SK-N-SH (cell line): ENCODE measurements at regions not wholly inside any gene's neighbourhood (a gene's known extent, or its start where the extent isn't known, plus 50 kb on each side); places are given as distances from the start of the nearest gene placed in this dataset.

Experiments used
- CTCF ChIA-PET: fragments of 300-600, 350-600 bp; formaldehyde crosslinking; extraction: SDS; loops from one replicate; lab custom pipeline; 2021; lab: Yijun Ruan, JAX
- POLR2A ChIA-PET: fragments of 350-600 bp; sonication (Branson Sonifier 250); formaldehyde crosslinking; extraction: SDS; loops from one replicate; lab custom pipeline; 2020; ENCODE audit warnings: antibody characterized with exemption, inconsistent platforms; lab: Yijun Ruan, JAX
- DNase-seq: peaks from one replicate; pipeline ENCODE4 v3.0.0; 2012
- H2AFZ ChIP-seq: fragments of 200-600 bp; sonication (generic); 2 replicates; pipeline ENCODE4 v1.8.1; 2016; ENCODE audit warnings: antibody characterized with exemption, mild to moderate bottlenecking, low read depth
- H3F3A ChIP-seq: fragments of 200-600 bp; sonication (generic); replicated peaks from 2 replicates; pipeline ENCODE3; 2016; ENCODE audit warnings: antibody characterized with exemption, mild to moderate bottlenecking; ENCODE audit not compliant: insufficient read depth
- H3K27ac ChIP-seq, 2 experiments: fragments of 200-500 bp in 1 of 2; fragments of 200-600 bp in 1 of 2; sonication (Bioruptor generic) in 1 of 2; sonication (generic), shearing (Covaris generic) in 1 of 2; 2 replicates each; pipeline versions ENCODE4 v1.5.1 to v1.6.1; 2014 to 2016; ENCODE audit warnings: low read depth in 2 of 2, inconsistent platforms in 1 of 2, low read length in 1 of 2, mild to moderate bottlenecking in 1 of 2, mixed read lengths in 1 of 2
- H3K27me3 ChIP-seq: fragments of 200-600 bp; sonication (generic), shearing (Covaris generic); 2 replicates; pipeline ENCODE4 v1.6.1; 2016; ENCODE audit warnings: mixed run types; ENCODE audit not compliant: insufficient read depth
- H3K36me3 ChIP-seq, 2 experiments: fragments of 200-500 bp in 1 of 2; fragments of 200-600 bp in 1 of 2; sonication (Bioruptor generic) in 1 of 2; sonication (generic) in 1 of 2; replicated peaks in 1 of 2; 2 replicates each; pipeline versions ENCODE3 to v1.5.1; 2014 to 2016; ENCODE audit warnings: low read length in 1 of 2, mild to moderate bottlenecking in 1 of 2; ENCODE audit not compliant: insufficient read depth in 2 of 2, control insufficient read depth in 1 of 2
- H3K4me1 ChIP-seq, 2 experiments: fragments of 200-500 bp in 1 of 2; fragments of 200-600 bp in 1 of 2; sonication (Bioruptor generic) in 1 of 2; sonication (generic), shearing (Covaris generic) in 1 of 2; 2 replicates each; pipeline versions ENCODE4 v1.5.1 to v1.6.1; 2014 to 2016; ENCODE audit warnings: low read depth in 1 of 2, low read length in 1 of 2, mixed run types in 1 of 2; ENCODE audit not compliant: insufficient read depth in 2 of 2, control insufficient read depth in 1 of 2
- H3K4me2 ChIP-seq: fragments of 200-600 bp; sonication (generic), shearing (Covaris generic); 2 replicates; pipeline ENCODE4 v1.6.1; 2017; ENCODE audit warnings: mixed run types
- H3K4me3 ChIP-seq, 2 experiments: fragments of 200-500 bp in 1 of 2; fragments of 200-600 bp in 1 of 2; sonication (Bioruptor generic) in 1 of 2; sonication (generic), shearing (Covaris generic) in 1 of 2; 2 replicates each; pipeline versions ENCODE4 v1.5.1 to v1.8.1; 2014 to 2016; ENCODE audit warnings: low read depth in 2 of 2, inconsistent platforms in 1 of 2, low read length in 1 of 2, mild to moderate bottlenecking in 1 of 2, mixed read lengths in 1 of 2, moderate library complexity in 1 of 2
- H3K79me2 ChIP-seq: fragments of 200-600 bp; sonication (generic); 2 replicates; pipeline ENCODE4 v1.8.1; 2017; ENCODE audit warnings: mild to moderate bottlenecking; ENCODE audit not compliant: insufficient read depth
- H3K9ac ChIP-seq: fragments of 200-600 bp; sonication (generic); 2 replicates; pipeline ENCODE4 v1.6.1; 2017; ENCODE audit warnings: mixed run types
- H3K9me2 ChIP-seq: fragments of 200-600 bp; sonication (generic); 2 replicates; pipeline ENCODE4 v1.6.1; 2017; ENCODE audit warnings: mixed run types
- H3K9me3 ChIP-seq: fragments of 200-600 bp; sonication (generic); 2 replicates; pipeline ENCODE4 v1.6.1; 2017; ENCODE audit warnings: mixed run types, mild to moderate bottlenecking, moderate library complexity
- H4K20me1 ChIP-seq: fragments of 200-600 bp; sonication (generic); 2 replicates; pipeline ENCODE4 v1.6.1; 2017; ENCODE audit warnings: mild to moderate bottlenecking, mixed run types; ENCODE audit not compliant: insufficient read depth
- EP300 ChIP-seq, 2 experiments: IDR thresholded peaks; 2 replicates each; pipeline versions ENCODE4 v1.4.0 to v1.6.1; 2012; ENCODE audit warnings: borderline replicate concordance in 1 of 2, low read depth in 1 of 2, low read length in 1 of 2
- FOXJ3 ChIP-seq: sonication (generic); formaldehyde crosslinking; IDR thresholded peaks from 2 replicates; pipeline ENCODE4 v1.5.1; 2020; ENCODE audit warnings: mild to moderate bottlenecking, missing genetic modification reagents
- GABPA ChIP-seq: IDR thresholded peaks from 2 replicates; pipeline ENCODE4 v1.4.0; 2012; ENCODE audit warnings: low read depth, mild to moderate bottlenecking
- GATA2 ChIP-seq: sonication (generic); formaldehyde crosslinking; IDR thresholded peaks from 2 replicates; pipeline ENCODE4 v1.5.0; 2020; ENCODE audit warnings: mild to moderate bottlenecking, missing genetic modification reagents
- RAD21 ChIP-seq: IDR thresholded peaks from 2 replicates; pipeline ENCODE4 v1.6.1; 2012; ENCODE audit warnings: mild to moderate bottlenecking, low read length
- RCOR1 ChIP-seq: fragments of 150-350 bp; IDR thresholded peaks from 2 replicates; pipeline ENCODE4 v1.6.1; 2017; ENCODE audit warnings: antibody characterized with exemption, low read length
- TAF1 ChIP-seq: IDR thresholded peaks from 2 replicates; pipeline ENCODE4 v1.6.1; 2012; ENCODE audit warnings: low read depth, mild to moderate bottlenecking, low read length, moderate library complexity, borderline replicate concordance
- TEAD4 ChIP-seq: IDR thresholded peaks from 2 replicates; pipeline ENCODE4 v1.4.0; 2012; ENCODE audit warnings: mild to moderate bottlenecking, borderline replicate concordance; ENCODE audit not compliant: insufficient read depth
- YY1 ChIP-seq: IDR thresholded peaks from 2 replicates; pipeline ENCODE4 v1.4.0; 2012; ENCODE audit warnings: low read depth, mild to moderate bottlenecking
- WGBS: methylation state at CpG from one replicate; pipeline ENCODE4 v1.1.6; 2017; ENCODE audit warnings: low lambda C conversion rate; 5-methylcytosine and 5-hydroxymethylcytosine counted together
- TF ChIP-seq, protein P1 (sequence below): IDR thresholded peaks from 2 replicates; pipeline ENCODE4 v1.4.0; 2012; ENCODE audit warnings: low read depth, borderline replicate concordance
- TF ChIP-seq, protein P2 (sequence below): IDR thresholded peaks from 2 replicates; pipeline ENCODE4 v1.6.1; 2012; ENCODE audit warnings: mild to moderate bottlenecking, low read depth, low read length, moderate library complexity

DNA sequence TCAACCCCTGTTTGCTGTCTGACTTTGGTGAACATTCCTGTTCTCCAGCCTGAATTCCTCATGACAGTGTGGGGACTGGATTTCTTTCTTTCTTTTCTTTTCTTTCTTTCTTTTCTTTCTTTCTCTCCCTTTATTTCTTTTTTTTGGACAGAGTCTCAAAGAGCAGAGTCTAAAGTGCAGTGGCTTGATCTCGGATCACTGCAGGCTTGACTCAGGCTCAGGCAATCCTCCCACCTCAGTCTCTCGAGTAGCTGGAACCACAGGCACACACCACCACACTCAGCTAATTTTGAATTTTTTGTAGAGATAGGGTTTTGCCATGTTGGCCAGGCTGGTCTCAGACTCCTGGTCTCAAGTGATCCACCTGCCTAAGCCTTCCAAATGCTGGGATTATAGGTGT is 63.1 kb downstream of the RPUSD4 start:
- H3K27me3 ChIP-seq, result no peaks in the 10 kb centered on the region
- TF ChIP-seq YY1 (no peak), GABPA (no peak)
- H3K36me3 ChIP-seq, result no peaks in the 10 kb centered on the region
- H3K27ac ChIP-seq, result no peak overlapping the region
- H3F3A ChIP-seq, result no peaks in the 10 kb centered on the region
- no peak overlapping the region for H3K9ac ChIP-seq
- H3K79me2 ChIP-seq, result no peaks in the 10 kb centered on the region
- CTCF ChIA-PET, result no interaction called here
- POLR2A ChIA-PET, result no interaction called here
- H3K4me2 ChIP-seq, result no peak overlapping the region
- no peak overlapping the region for H3K4me3 ChIP-seq
- WGBS, result 86% methylated on average over 2 of the region's 2 CpGs
- DNase-seq, result no peak
- H3K4me1 ChIP-seq, result peaks cover 0 to 15% of the 10 kb centered on the region in 2 experiments; a peak in 1 of 4 replicates
- H3K9me2 ChIP-seq, result no peaks in the 10 kb centered on the region
- no peak overlapping the region for H2AFZ ChIP-seq
- H3K9me3 ChIP-seq, result no peaks in the 10 kb centered on the region; the same call in 1 of the 2 replicates
- no peaks in the 10 kb centered on the region for H4K20me1 ChIP-seq

DNA sequence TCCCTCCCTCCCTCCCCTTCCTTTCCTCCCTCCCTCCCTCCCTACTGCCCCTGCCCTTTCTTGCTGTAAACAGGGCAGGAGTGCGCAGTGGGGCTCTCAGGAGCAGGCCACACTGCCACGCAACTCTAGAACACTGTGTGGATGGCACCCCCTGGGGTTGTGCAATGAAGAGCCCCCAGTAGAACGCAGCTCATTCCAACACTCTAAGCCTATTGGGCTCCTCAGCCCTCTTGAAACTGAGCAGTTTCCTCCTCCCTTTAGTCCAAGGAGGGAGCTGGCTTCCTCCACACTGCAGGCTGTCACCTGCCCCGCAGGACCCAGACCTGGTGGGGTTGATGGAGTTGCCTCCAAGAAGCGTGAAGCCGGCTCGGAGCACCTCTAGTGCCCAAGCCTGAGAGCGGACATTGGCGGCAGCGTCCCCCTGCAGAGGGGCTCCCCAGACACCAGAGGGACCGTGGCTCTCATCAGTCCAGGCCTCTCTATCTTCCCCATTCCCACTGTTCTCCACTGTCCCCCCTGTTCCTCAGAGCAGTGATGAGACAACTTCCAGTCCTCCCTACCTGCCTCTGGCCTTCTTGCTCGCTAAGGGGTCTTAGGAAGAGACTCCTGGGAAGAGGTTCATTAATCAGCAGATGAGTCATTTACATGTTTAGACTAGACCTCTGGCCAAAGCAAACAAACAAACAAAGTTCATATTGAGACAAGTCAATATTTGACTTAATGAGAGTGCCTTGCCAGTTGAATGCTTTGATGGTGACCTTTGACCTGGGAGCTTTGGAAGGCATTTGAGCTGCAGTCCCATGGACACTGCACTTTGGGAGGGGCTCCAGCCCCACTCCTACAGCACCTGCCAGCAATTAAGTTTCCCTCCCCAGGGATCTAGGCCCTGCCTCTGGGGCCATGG is 64.0 kb downstream of the RPUSD4 start:
- POLR2A ChIA-PET, result no interaction called here
- WGBS, result 95% methylated on average over 12 of the region's 12 CpGs
- CTCF ChIA-PET, result no interaction called here

More for the DNA sequence above, 64.0 kb downstream of the RPUSD4 start:
- H3K9me2 ChIP-seq, result no peaks in the 10 kb centered on the region
- no peak overlapping the region for H3K4me2 ChIP-seq
- H3F3A ChIP-seq, result no peaks in the 10 kb centered on the region
- no peak overlapping the region for H3K4me3 ChIP-seq
- no peak overlapping the region for H3K27ac ChIP-seq
- H3K9ac ChIP-seq, result no peak overlapping the region
- no peaks in the 10 kb centered on the region for H4K20me1 ChIP-seq
- no peaks in the 10 kb centered on the region for H3K79me2 ChIP-seq
- no peak for DNase-seq
- peaks cover 0 to 15% of the 10 kb centered on the region in 2 experiments; a peak in 1 of 4 replicates for H3K4me1 ChIP-seq
- TF ChIP-seq, protein P1, sequence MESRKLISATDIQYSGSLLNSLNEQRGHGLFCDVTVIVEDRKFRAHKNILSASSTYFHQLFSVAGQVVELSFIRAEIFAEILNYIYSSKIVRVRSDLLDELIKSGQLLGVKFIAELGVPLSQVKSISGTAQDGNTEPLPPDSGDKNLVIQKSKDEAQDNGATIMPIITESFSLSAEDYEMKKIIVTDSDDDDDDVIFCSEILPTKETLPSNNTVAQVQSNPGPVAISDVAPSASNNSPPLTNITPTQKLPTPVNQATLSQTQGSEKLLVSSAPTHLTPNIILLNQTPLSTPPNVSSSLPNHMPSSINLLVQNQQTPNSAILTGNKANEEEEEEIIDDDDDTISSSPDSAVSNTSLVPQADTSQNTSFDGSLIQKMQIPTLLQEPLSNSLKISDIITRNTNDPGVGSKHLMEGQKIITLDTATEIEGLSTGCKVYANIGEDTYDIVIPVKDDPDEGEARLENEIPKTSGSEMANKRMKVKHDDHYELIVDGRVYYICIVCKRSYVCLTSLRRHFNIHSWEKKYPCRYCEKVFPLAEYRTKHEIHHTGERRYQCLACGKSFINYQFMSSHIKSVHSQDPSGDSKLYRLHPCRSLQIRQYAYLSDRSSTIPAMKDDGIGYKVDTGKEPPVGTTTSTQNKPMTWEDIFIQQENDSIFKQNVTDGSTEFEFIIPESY, result no peak
- no peak for TF ChIP-seq FOXJ3
- no peak for TF ChIP-seq RCOR1
- TF ChIP-seq EP300 (IDR thresholded peaks at IDR 0.05; ENCODE audit: borderline replicate concordance in 1 of 2, low read depth in 1 of 2, low read length in 1 of 2), result no peak
- TF ChIP-seq GATA2 (CRISPR knock-in tag), result no peak
- no peak for TF ChIP-seq YY1
- TF ChIP-seq TAF1, result no peak
- TF ChIP-seq RAD21, result no peak
- TF ChIP-seq, protein P2, sequence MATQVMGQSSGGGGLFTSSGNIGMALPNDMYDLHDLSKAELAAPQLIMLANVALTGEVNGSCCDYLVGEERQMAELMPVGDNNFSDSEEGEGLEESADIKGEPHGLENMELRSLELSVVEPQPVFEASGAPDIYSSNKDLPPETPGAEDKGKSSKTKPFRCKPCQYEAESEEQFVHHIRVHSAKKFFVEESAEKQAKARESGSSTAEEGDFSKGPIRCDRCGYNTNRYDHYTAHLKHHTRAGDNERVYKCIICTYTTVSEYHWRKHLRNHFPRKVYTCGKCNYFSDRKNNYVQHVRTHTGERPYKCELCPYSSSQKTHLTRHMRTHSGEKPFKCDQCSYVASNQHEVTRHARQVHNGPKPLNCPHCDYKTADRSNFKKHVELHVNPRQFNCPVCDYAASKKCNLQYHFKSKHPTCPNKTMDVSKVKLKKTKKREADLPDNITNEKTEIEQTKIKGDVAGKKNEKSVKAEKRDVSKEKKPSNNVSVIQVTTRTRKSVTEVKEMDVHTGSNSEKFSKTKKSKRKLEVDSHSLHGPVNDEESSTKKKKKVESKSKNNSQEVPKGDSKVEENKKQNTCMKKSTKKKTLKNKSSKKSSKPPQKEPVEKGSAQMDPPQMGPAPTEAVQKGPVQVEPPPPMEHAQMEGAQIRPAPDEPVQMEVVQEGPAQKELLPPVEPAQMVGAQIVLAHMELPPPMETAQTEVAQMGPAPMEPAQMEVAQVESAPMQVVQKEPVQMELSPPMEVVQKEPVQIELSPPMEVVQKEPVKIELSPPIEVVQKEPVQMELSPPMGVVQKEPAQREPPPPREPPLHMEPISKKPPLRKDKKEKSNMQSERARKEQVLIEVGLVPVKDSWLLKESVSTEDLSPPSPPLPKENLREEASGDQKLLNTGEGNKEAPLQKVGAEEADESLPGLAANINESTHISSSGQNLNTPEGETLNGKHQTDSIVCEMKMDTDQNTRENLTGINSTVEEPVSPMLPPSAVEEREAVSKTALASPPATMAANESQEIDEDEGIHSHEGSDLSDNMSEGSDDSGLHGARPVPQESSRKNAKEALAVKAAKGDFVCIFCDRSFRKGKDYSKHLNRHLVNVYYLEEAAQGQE, result no peak
- no peak for TF ChIP-seq TEAD4
- no peaks in the 10 kb centered on the region for H3K27me3 ChIP-seq
- no peaks in the 10 kb centered on the region for H3K36me3 ChIP-seq
- no peak overlapping the region for H2AFZ ChIP-seq
- no peaks in the 10 kb centered on the region; the same call in 1 of the 2 replicates for H3K9me3 ChIP-seq
